ENCODE measurements at regions not wholly inside any gene's neighbourhood (a gene's known extent, or its start where the extent isn't known, plus 50 kb on each side); places are given as distances from the start of the nearest gene placed in this dataset.

GRCh38 chrX:143429811-143430210 lies 87.5 kb downstream of the SPANXN3 start:
- TF ChIP-seq CTCF (conservative IDR thresholded peaks at IDR 0.05; ENCODE audit: low read depth in 2 of 2) (no peak), ZNF331 (CRISPR knock-in tag; IDR thresholded peaks at IDR 0.05; ENCODE audit: low read depth) (no peak), EZH2phosphoT487 (IDR thresholded peaks at IDR 0.05; ENCODE audit: unreplicated experiment) (no peak), POLR2AphosphoS5 (IDR thresholded peaks at IDR 0.05; ENCODE audit: low read depth) (no peak)

All from GM23338 (cell line).